GM10266 (cell line): ENCODE measurements at regions not wholly inside any gene's neighbourhood (a gene's known extent, or its start where the extent isn't known, plus 50 kb on each side); places are given as distances from the start of the nearest gene placed in this dataset.
"Not testable (repeated sequence)": the region's sequence is repeated elsewhere in the genome, so short reads cannot be mapped to it uniquely, and the experiment has no call there.

Source experiments
- DNase-seq: peaks from one replicate; pipeline ENCODE4 v3.0.0; 2012; ENCODE audit errors: extremely low spot score
- TF ChIP-seq, protein P1 (sequence below): IDR thresholded peaks from 2 replicates; pipeline ENCODE4 v1.5.1; 2012; ENCODE audit warnings: mild to moderate bottlenecking, low read depth; ENCODE audit not compliant: control insufficient read depth, insufficient read depth; ENCODE audit errors: missing control alignments

DNA sequence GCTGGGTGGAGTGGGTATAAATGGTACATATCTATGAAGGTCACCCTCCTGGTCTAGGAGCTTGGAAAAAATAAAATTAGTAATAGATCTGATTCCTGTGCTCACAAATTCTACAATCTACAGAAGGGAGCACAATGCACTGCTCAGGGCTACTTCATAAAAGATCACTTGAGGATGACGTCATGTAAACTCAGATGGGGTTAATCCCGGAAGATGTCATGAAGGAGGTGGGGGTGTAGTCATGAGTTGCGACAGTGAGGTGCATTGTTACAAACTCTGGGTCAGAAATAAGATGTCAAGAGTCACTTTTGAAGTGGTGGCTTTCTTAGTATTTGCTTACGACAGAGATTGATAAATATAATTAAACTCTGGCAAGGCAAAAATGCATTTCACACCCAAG is 68.2 kb downstream of the LHX9 start:
- DNase-seq, result no peak
- TF ChIP-seq, protein P1, sequence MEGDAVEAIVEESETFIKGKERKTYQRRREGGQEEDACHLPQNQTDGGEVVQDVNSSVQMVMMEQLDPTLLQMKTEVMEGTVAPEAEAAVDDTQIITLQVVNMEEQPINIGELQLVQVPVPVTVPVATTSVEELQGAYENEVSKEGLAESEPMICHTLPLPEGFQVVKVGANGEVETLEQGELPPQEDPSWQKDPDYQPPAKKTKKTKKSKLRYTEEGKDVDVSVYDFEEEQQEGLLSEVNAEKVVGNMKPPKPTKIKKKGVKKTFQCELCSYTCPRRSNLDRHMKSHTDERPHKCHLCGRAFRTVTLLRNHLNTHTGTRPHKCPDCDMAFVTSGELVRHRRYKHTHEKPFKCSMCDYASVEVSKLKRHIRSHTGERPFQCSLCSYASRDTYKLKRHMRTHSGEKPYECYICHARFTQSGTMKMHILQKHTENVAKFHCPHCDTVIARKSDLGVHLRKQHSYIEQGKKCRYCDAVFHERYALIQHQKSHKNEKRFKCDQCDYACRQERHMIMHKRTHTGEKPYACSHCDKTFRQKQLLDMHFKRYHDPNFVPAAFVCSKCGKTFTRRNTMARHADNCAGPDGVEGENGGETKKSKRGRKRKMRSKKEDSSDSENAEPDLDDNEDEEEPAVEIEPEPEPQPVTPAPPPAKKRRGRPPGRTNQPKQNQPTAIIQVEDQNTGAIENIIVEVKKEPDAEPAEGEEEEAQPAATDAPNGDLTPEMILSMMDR, result no peak

DNA sequence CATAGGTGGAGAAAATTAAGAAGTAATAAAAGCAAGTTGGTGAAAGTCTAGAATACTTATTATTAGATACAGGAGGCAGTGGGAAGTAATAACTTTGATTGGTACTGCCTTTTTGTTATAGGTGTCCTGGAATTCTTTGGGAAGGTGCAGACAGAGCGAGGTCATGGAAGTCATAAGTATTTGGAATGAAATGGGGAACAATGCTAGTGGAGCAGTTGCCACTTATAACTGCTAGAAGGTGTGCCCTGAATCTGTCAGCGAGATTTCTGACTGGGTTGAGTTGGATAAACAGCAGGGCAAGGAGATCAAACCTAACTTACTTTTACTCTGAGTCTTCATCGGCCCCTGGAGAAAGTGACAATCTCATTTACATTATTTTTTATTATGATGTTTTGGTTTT is 69.6 kb downstream of the LHX9 start:
- TF ChIP-seq, protein P1, result no peak
- no peak for DNase-seq

- TF ChIP-seq, protein P1, result no peak
- DNase-seq, result no peak
Observed at GRCh38 chr1:197987294-197987693, 70.1 kb downstream of the LHX9 start.

DNA sequence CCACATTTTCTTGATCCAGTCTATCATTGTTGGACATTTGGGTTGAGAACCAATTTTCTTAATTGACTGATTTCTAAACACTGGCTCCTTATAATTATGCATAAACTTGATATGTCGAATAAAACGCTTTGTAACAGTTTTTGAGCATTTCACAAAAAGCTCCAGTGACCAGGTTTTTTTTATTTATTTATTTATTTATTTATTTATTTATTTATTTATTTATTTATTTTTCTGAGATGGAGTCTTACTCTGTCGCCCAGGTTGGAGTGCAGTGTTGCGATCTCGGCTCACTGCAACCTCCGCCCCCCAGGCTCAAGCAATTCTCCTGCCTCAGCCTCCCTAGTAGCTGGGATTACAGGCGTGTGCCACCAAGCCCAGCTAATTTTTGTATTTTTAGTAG is 71.4 kb downstream of the LHX9 start:
- not testable (repeated sequence) for DNase-seq

- no peak for DNase-seq
Observed at GRCh38 chr1:197989058-197989457, 71.9 kb downstream of the LHX9 start.

GRCh38 chr1:197991594-197991993 is 74.4 kb downstream of the LHX9 start:
- DNase-seq, result no peak

More at GRCh38 chr1:197989058-197989457, 71.9 kb downstream of the LHX9 start:
- TF ChIP-seq, protein P1, result no peak

GRCh38 chr1:197994907-197995407 is 77.8 kb downstream of the LHX9 start:
- TF ChIP-seq, protein P1, result no peak
- DNase-seq, result no peak

More at GRCh38 chr1:197991594-197991993, 74.4 kb downstream of the LHX9 start:
- TF ChIP-seq, protein P1, result no peak
